Adrenal gland (tissue), 5 donors: ENCODE measurements at regions not wholly inside any gene's neighbourhood (a gene's known extent, or its start where the extent isn't known, plus 50 kb on each side); places are given as distances from the start of the nearest gene placed in this dataset.

Experiments used
- POLR2A ChIP-seq, 2 donors: fragments of 450-650 bp; IDR thresholded peaks; one replicate each; pipeline ENCODE4 v1.6.1; 2017; ENCODE audit warnings: antibody characterized with exemption in 2 of 2, mild to moderate bottlenecking in 2 of 2, moderate library complexity in 1 of 2
- TF ChIP-seq, protein P1 (sequence below), 6 experiments: fragments of 450-650 bp in 4 of 6; fragments of 200-600 bp in 2 of 6; sonication (generic) in 1 of 6; IDR thresholded peaks; 1 replicate in 5 of 6; 2 replicates in 1 of 6; pipeline versions ENCODE4 v1.5.1 to v1.8.0; 2016 to 2021; ENCODE audit warnings: antibody characterized with exemption in 6 of 6, mild to moderate bottlenecking in 2 of 6, moderate library complexity in 1 of 6
- donor health status: DM: no; HTN: no; CAD: no.

DNA sequence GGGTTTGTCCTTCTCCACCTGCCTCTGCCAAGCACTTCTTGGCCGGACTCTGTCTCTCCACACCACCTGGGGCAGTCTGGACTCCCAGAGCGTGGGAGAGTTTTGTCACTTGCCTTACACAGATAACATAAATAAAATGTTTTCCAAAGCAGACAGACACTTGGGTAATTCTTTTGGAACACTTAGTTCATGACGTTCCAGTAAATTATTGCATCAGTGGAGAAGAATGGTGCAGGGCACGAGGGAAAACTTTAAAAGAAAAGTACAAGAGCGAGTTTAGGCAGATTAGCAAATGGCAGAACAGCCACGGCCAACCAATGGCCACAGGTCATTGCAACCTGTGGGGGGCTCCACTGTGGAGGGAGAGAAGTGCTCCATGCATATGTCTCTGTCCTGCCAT, 170.6 kb upstream of the GRB10 start:
- TF ChIP-seq, protein P1, sequence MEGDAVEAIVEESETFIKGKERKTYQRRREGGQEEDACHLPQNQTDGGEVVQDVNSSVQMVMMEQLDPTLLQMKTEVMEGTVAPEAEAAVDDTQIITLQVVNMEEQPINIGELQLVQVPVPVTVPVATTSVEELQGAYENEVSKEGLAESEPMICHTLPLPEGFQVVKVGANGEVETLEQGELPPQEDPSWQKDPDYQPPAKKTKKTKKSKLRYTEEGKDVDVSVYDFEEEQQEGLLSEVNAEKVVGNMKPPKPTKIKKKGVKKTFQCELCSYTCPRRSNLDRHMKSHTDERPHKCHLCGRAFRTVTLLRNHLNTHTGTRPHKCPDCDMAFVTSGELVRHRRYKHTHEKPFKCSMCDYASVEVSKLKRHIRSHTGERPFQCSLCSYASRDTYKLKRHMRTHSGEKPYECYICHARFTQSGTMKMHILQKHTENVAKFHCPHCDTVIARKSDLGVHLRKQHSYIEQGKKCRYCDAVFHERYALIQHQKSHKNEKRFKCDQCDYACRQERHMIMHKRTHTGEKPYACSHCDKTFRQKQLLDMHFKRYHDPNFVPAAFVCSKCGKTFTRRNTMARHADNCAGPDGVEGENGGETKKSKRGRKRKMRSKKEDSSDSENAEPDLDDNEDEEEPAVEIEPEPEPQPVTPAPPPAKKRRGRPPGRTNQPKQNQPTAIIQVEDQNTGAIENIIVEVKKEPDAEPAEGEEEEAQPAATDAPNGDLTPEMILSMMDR (IDR thresholded peaks at IDR 0.05), result no peak
- no peak for TF ChIP-seq POLR2A (IDR thresholded peaks at IDR 0.05)
